ENCODE measurements at regions not wholly inside any gene's neighbourhood (a gene's known extent, or its start where the extent isn't known, plus 50 kb on each side); places are given as distances from the start of the nearest gene placed in this dataset.
"Not testable (repeated sequence)": the region's sequence is repeated elsewhere in the genome, so short reads cannot be mapped to it uniquely, and the experiment has no call there.

- DNase-seq (ENCODE audit: low spot score) (no peak), ATAC-seq (no peak)
- Mint-ChIP-seq H3K27me3 (no peaks in the 10 kb centered on the region), H3K4me1 (ENCODE audit: low read depth in 2 of 2) (no peaks in the 10 kb centered on the region), H3K36me3 (no peaks in the 10 kb centered on the region), H3K9me3 (peaks cover 7% of the 10 kb centered on the region), H3K4me3 (no peak overlapping the region), H3K27ac (no peak overlapping the region)
Observed at GRCh38 chr18:27301615-27302378, 116.7 kb upstream of the CHST9 start.

GRCh38 chr18:27298214-27298804 is 113.2 kb upstream of the CHST9 start:
- Mint-ChIP-seq H3K27me3 (no peaks in the 10 kb centered on the region), H3K4me1 (ENCODE audit: low read depth in 2 of 2) (no peaks in the 10 kb centered on the region), H3K27ac (no peak overlapping the region), H3K36me3 (no peaks in the 10 kb centered on the region), H3K4me3 (no peak overlapping the region), H3K9me3 (peaks cover 10% of the 10 kb centered on the region)
- DNase-seq (ENCODE audit: low spot score) (no peak), ATAC-seq (no peak)

GRCh38 chr18:27285973-27286562 is 101.0 kb upstream of the CHST9 start:
- not testable (repeated sequence) for ATAC-seq; H3K27ac Mint-ChIP-seq; H3K9me3 Mint-ChIP-seq; H3K4me3 Mint-ChIP-seq; H3K4me1 Mint-ChIP-seq (ENCODE audit: low read depth in 2 of 2); DNase-seq (ENCODE audit: low spot score); H3K27me3 Mint-ChIP-seq; H3K36me3 Mint-ChIP-seq

GRCh38 chr18:27278131-27278530 is 93.0 kb upstream of the CHST9 start:
- H3K4me1 Mint-ChIP-seq (ENCODE audit: low read depth in 2 of 2): peaks cover 5 to 7% of the 10 kb centered on the region in 2 donors
- no peak overlapping the region for H3K4me3 Mint-ChIP-seq
- ATAC-seq (no peak), DNase-seq (ENCODE audit: low spot score) (no peak)
- no peak overlapping the region for H3K27ac Mint-ChIP-seq
- peaks cover 20% of the 10 kb centered on the region for H3K9me3 Mint-ChIP-seq
- H3K36me3 Mint-ChIP-seq: peaks cover 8% of the 10 kb centered on the region
- no peaks in the 10 kb centered on the region for H3K27me3 Mint-ChIP-seq

- no peak for ATAC-seq
Observed at GRCh38 chr18:27277554-27277953, 92.4 kb upstream of the CHST9 start.

GRCh38 chr18:27276886-27277285 is 91.8 kb upstream of the CHST9 start:
- H3K36me3 Mint-ChIP-seq: peaks cover 8% of the 10 kb centered on the region

More at GRCh38 chr18:27277554-27277953, 92.4 kb upstream of the CHST9 start:
- Mint-ChIP-seq H3K9me3 (peaks cover 20% of the 10 kb centered on the region), H3K4me3 (no peak overlapping the region), H3K4me1 (ENCODE audit: low read depth in 2 of 2) (peaks cover 5 to 7% of the 10 kb centered on the region in 2 donors), H3K27ac (no peak overlapping the region), H3K36me3 (peaks cover 8% of the 10 kb centered on the region), H3K27me3 (no peaks in the 10 kb centered on the region)
- DNase-seq (ENCODE audit: low spot score): no peak

GRCh38 chr18:27276479-27276878 is 91.4 kb upstream of the CHST9 start:
- DNase-seq (ENCODE audit: low spot score) (no peak), ATAC-seq (no peak)
- H3K9me3 Mint-ChIP-seq: peaks cover 20% of the 10 kb centered on the region
- H3K4me3 Mint-ChIP-seq: no peak overlapping the region
- H3K4me1 Mint-ChIP-seq (ENCODE audit: low read depth in 2 of 2): peaks cover 5 to 7% of the 10 kb centered on the region in 2 donors
- H3K27ac Mint-ChIP-seq: no peak overlapping the region
- peaks cover 9% of the 10 kb centered on the region for H3K36me3 Mint-ChIP-seq
- H3K27me3 Mint-ChIP-seq: no peaks in the 10 kb centered on the region

More at GRCh38 chr18:27276886-27277285, 91.8 kb upstream of the CHST9 start:
- ATAC-seq (no peak), DNase-seq (ENCODE audit: low spot score) (no peak)
- Mint-ChIP-seq H3K27ac (no peak overlapping the region), H3K4me3 (no peak overlapping the region), H3K27me3 (no peaks in the 10 kb centered on the region), H3K9me3 (peaks cover 20% of the 10 kb centered on the region), H3K4me1 (ENCODE audit: low read depth in 2 of 2) (peaks cover 5 to 7% of the 10 kb centered on the region in 2 donors)

- no peaks in the 10 kb centered on the region for H3K27me3 Mint-ChIP-seq
- H3K36me3 Mint-ChIP-seq: peaks cover 15% of the 10 kb centered on the region
- H3K9me3 Mint-ChIP-seq: peaks cover 24% of the 10 kb centered on the region
- no peak overlapping the region for H3K27ac Mint-ChIP-seq
- H3K4me1 Mint-ChIP-seq (ENCODE audit: low read depth in 2 of 2): peaks cover 5 to 7% of the 10 kb centered on the region in 2 donors
- ATAC-seq: no peak
- no peak for DNase-seq (ENCODE audit: low spot score)
- no peak overlapping the region for H3K4me3 Mint-ChIP-seq
Observed at GRCh38 chr18:27274901-27275300, 89.8 kb upstream of the CHST9 start.

- Mint-ChIP-seq H3K27me3 (no peaks in the 10 kb centered on the region), H3K36me3 (peaks cover 7% of the 10 kb centered on the region), H3K27ac (no peak overlapping the region), H3K4me1 (ENCODE audit: low read depth in 2 of 2) (no peaks in the 10 kb centered on the region), H3K9me3 (peaks cover 17% of the 10 kb centered on the region), H3K4me3 (no peak overlapping the region)
- no peak for DNase-seq (ENCODE audit: low spot score)
- ATAC-seq: no peak
Observed at GRCh38 chr18:27270508-27270907, 85.4 kb upstream of the CHST9 start.

GRCh38 chr18:27263369-27263768 is 78.3 kb upstream of the CHST9 start:
- Mint-ChIP-seq H3K36me3 (no peaks in the 10 kb centered on the region), H3K9me3 (peaks cover 27% of the 10 kb centered on the region), H3K27me3 (no peaks in the 10 kb centered on the region), H3K4me3 (no peak overlapping the region), H3K4me1 (ENCODE audit: low read depth in 2 of 2) (no peaks in the 10 kb centered on the region), H3K27ac (no peak overlapping the region)
- ATAC-seq (no peak), DNase-seq (ENCODE audit: low spot score) (no peak)

GRCh38 chr18:27261769-27262549 is 76.9 kb upstream of the CHST9 start:
- Mint-ChIP-seq H3K27me3 (no peaks in the 10 kb centered on the region), H3K4me1 (ENCODE audit: low read depth in 2 of 2) (no peaks in the 10 kb centered on the region), H3K27ac (no peak overlapping the region), H3K4me3 (no peak overlapping the region), H3K9me3 (peaks cover 23% of the 10 kb centered on the region), H3K36me3 (no peaks in the 10 kb centered on the region)
- no peak for ATAC-seq
- no peak for DNase-seq (ENCODE audit: low spot score)

- ATAC-seq (no peak), DNase-seq (ENCODE audit: low spot score) (no peak)
- no peak overlapping the region for H3K4me3 Mint-ChIP-seq
- H3K27ac Mint-ChIP-seq: no peak overlapping the region
- no peaks in the 10 kb centered on the region for H3K4me1 Mint-ChIP-seq (ENCODE audit: low read depth in 2 of 2)
- peaks cover 10% of the 10 kb centered on the region for H3K9me3 Mint-ChIP-seq
- no peaks in the 10 kb centered on the region for H3K36me3 Mint-ChIP-seq
- no peaks in the 10 kb centered on the region for H3K27me3 Mint-ChIP-seq
Observed at GRCh38 chr18:27253571-27253970, 68.5 kb upstream of the CHST9 start.

GRCh38 chr18:27250471-27250870 is 65.4 kb upstream of the CHST9 start:
- Mint-ChIP-seq H3K9me3 (peaks cover 8% of the 10 kb centered on the region), H3K4me3 (no peak overlapping the region), H3K4me1 (ENCODE audit: low read depth in 2 of 2) (no peaks in the 10 kb centered on the region), H3K27me3 (no peaks in the 10 kb centered on the region), H3K27ac (no peak overlapping the region), H3K36me3 (no peaks in the 10 kb centered on the region)
- no peak for DNase-seq (ENCODE audit: low spot score)
- no peak for ATAC-seq

GRCh38 chr18:27249933-27250332 is 64.8 kb upstream of the CHST9 start:
- ATAC-seq (no peak), DNase-seq (ENCODE audit: low spot score) (no peak)
- H3K27me3 Mint-ChIP-seq: no peaks in the 10 kb centered on the region
- H3K4me3 Mint-ChIP-seq: no peak overlapping the region
- H3K36me3 Mint-ChIP-seq: no peaks in the 10 kb centered on the region
- peaks cover 8% of the 10 kb centered on the region for H3K9me3 Mint-ChIP-seq
- no peak overlapping the region for H3K27ac Mint-ChIP-seq
- no peaks in the 10 kb centered on the region for H3K4me1 Mint-ChIP-seq (ENCODE audit: low read depth in 2 of 2)
